Esophagus (tissue), 2 donors: ENCODE measurements at regions not wholly inside any gene's neighbourhood (a gene's known extent, or its start where the extent isn't known, plus 50 kb on each side); places are given as distances from the start of the nearest gene placed in this dataset.

Source experiments
- H3K27ac ChIP-seq, 2 donors: one replicate each; pipeline ENCODE4 v1.5.1; 2013; ENCODE audit warnings: low read depth in 2 of 2, mild to moderate bottlenecking in 2 of 2, inconsistent platforms in 1 of 2, low read length in 1 of 2, moderate library complexity in 1 of 2
- H3K27me3 ChIP-seq, 2 donors: one replicate each; pipeline ENCODE4 v1.6.1; 2013; ENCODE audit warnings: low read length in 2 of 2, control low read depth in 1 of 2, mild to moderate bottlenecking in 1 of 2; ENCODE audit not compliant: insufficient read depth in 2 of 2, control insufficient read depth in 1 of 2
- H3K36me3 ChIP-seq, 2 donors: one replicate each; pipeline ENCODE4 v1.6.1; 2013; ENCODE audit warnings: low read length in 1 of 2; ENCODE audit not compliant: control insufficient read depth in 2 of 2, insufficient read depth in 2 of 2
- H3K4me1 ChIP-seq, 2 donors: one replicate each; pipeline ENCODE4 v1.6.1; 2013; ENCODE audit warnings: low read length in 1 of 2; ENCODE audit not compliant: control insufficient read depth in 2 of 2, insufficient read depth in 2 of 2
- H3K4me3 ChIP-seq, 2 donors: one replicate each; pipeline ENCODE4 v1.5.1; 2013; ENCODE audit warnings: low read length in 2 of 2, mild to moderate bottlenecking in 2 of 2, low read depth in 1 of 2, moderate library complexity in 1 of 2
- H3K9me3 ChIP-seq, 2 donors: one replicate each; pipeline ENCODE4 v1.6.1; 2013; ENCODE audit warnings: mild to moderate bottlenecking in 2 of 2, low read depth in 1 of 2, low read length in 1 of 2, moderate library complexity in 1 of 2; ENCODE audit not compliant: control insufficient read depth in 2 of 2, insufficient read depth in 1 of 2
- WGBS, 2 donors: extraction: QIAGEN DNeasy Blood & Tissue Kit; methylation state at CpG; one replicate each; pipeline ENCODE4 v1.1.7; 2013; 5-methylcytosine and 5-hydroxymethylcytosine counted together
- donor health status: healthy with polysubstance abuse.
- donor health status: Bipolar disorder and iron deficiency.

DNA sequence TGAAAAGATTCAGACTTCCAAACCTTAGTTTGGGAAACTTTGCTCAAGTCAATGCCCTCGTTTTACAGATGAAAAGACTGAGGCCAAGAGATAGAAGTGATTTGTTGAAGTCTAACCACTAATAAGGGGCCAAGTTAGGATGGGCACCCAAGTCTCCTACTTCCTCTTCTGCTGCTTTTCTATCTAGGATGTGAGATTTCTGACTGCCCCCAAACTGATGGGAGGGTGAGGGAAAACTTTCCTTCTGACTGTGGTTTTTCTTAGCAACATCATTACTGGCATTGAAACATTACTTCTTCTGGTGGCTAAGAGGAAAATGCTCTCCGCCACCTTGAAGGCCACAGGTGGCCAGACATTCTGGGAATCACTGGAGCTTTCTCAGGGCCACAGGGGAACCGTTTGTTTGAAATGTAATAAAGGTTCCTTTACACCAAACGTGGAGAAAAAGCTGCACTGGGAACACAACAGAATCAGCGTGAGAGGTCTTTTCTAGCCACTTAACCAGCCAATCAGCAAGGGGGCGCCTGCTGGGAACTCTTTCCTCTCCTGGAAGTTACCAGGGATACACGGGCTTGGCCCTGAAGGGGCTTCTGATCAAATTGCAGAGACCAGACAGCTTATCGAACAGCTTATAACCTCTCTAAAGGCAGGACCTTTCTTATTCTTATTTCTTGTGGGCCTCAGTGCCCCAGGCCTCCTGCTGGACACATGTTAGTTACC, 115.9 kb upstream of the TEX13D start:
- Histone ChIP-seq H3K4me3 (no peak overlapping the region), H3K27me3 (no peaks in the 10 kb centered on the region), H3K9me3 (no peaks in the 10 kb centered on the region), H3K27ac (no peak overlapping the region), H3K4me1 (no peaks in the 10 kb centered on the region), H3K36me3 (no peaks in the 10 kb centered on the region)
- 59 to 80% methylated on average over 8 of the region's 8 CpGs for WGBS, 2 donors

DNA sequence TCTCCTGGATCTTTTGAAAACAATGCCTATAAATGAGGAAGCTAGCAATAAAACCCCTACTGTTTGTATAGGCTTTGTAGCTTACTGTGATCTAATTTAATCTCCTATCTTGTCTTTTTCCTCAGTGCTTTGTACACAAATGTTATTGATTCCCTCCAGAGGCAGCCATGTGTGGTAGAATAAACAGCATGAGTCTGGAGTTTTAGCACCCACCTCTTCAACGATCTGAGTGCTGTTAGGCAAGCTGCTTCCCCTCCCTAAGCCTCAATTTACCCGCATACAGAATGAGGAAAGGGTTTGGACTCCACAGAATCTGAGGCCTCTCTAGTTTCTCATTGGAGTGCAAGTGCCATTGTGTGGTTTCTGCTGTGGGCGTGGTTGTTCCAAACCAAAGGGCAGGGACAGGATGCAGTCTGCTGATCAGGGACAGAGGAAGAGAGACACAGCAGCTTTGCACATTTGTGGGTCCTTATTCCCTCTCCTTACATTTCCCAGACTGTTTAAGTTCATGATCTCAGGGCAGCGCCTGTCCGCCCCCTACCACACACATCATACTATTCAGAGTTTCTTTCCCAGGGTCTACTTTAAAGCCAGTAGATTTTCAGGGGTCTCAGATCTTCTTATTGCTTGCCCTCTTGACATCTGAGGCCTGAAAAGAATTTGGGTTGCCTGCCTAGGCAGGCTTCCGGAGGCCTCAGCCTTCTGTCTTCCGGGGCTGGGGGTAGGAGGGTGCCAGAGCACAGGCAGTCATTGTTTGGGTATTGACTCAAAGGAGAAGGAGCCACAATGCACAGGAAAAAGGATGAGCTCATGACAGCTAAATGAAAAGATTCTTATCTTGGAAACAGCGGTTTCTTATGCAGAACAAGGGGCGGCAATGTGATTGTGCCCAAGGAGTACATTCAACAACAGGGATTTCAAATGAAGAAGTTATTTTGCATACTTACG, 114.9 kb upstream of the TEX13D start:
- Histone ChIP-seq H3K27ac (no peak overlapping the region), H3K27me3 (no peaks in the 10 kb centered on the region), H3K4me1 (no peaks in the 10 kb centered on the region), H3K36me3 (no peaks in the 10 kb centered on the region), H3K9me3 (no peaks in the 10 kb centered on the region), H3K4me3 (no peak overlapping the region)
- WGBS, 2 donors = 45 to 64% methylated on average over 10 of the region's 10 CpGs

- no peaks in the 10 kb centered on the region for H3K9me3 ChIP-seq
- H3K27me3 ChIP-seq = no peaks in the 10 kb centered on the region
- H3K36me3 ChIP-seq = no peaks in the 10 kb centered on the region
- 66 to 73% methylated on average over 7 of the region's 7 CpGs for WGBS, 2 donors
- no peaks in the 10 kb centered on the region for H3K4me1 ChIP-seq
- H3K27ac ChIP-seq = no peak overlapping the region
- no peak overlapping the region for H3K4me3 ChIP-seq
These were observed 108.9 kb upstream of the TEX13D start for GRCh38 chrX:124223524-124223923.

GRCh38 chrX:124224528-124224927, 107.9 kb upstream of the TEX13D start:
- Histone ChIP-seq H3K9me3 (no peaks in the 10 kb centered on the region), H3K27me3 (no peaks in the 10 kb centered on the region), H3K4me3 (no peak overlapping the region), H3K4me1 (no peaks in the 10 kb centered on the region), H3K27ac (no peak overlapping the region), H3K36me3 (no peaks in the 10 kb centered on the region)
- WGBS, 2 donors = 85 to 97% methylated on average over 4 of the region's 4 CpGs

GRCh38 chrX:124226129-124226528, 106.3 kb upstream of the TEX13D start:
- Histone ChIP-seq H3K27ac (no peak overlapping the region), H3K4me3 (no peak overlapping the region), H3K36me3 (no peaks in the 10 kb centered on the region), H3K27me3 (no peaks in the 10 kb centered on the region), H3K4me1 (no peaks in the 10 kb centered on the region), H3K9me3 (no peaks in the 10 kb centered on the region)
- WGBS, 2 donors = 51 to 60% methylated on average over 2 of the region's 2 CpGs

DNA sequence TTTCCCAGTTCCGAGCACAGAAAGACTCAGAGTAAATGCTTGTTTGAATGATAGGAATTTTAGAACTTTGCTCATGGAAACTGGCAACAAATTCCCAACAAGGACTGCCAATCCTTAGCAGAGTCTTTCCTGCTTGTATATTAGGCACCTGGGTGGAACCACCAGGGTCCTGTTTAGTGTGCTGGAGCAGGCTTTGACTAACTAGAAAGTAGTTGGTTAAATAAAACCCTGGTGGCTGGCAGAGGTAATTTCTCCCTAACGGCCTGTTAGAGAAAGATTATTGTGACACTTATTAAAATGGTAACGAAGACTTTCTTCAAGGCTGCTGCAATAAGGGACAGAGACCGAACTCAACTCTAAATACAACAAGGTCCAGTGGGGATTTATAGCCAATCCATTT, 103.6 kb upstream of the TEX13D start:
- no peak overlapping the region for H3K4me3 ChIP-seq
- H3K27ac ChIP-seq = no peak overlapping the region
- no peaks in the 10 kb centered on the region for H3K9me3 ChIP-seq
- 72 to 83% methylated on average over 4 of the region's 4 CpGs for WGBS, 2 donors
- H3K27me3 ChIP-seq = no peaks in the 10 kb centered on the region
- H3K4me1 ChIP-seq = no peaks in the 10 kb centered on the region
- no peaks in the 10 kb centered on the region for H3K36me3 ChIP-seq

DNA sequence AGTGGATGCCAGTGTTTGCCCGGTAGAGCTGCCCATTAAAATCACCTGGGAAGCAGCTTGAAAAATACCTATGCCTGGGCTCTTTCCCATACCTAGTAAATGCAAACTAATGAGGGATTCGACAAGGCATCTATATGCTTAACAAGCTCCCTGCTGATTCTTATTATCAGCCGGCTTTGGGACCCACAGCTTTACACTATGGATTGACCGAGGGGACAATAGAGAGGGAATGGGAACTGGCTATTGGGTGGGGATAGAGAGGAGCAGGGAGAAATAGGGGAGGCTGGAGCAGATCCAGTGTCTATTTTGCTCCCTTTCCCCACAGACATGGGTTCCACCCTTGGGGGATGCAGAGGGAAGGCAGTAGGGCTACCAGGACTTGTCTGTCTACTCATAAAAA, 103.1 kb upstream of the TEX13D start:
- 74 to 95% methylated on average over 4 of the region's 4 CpGs for WGBS, 2 donors

DNA sequence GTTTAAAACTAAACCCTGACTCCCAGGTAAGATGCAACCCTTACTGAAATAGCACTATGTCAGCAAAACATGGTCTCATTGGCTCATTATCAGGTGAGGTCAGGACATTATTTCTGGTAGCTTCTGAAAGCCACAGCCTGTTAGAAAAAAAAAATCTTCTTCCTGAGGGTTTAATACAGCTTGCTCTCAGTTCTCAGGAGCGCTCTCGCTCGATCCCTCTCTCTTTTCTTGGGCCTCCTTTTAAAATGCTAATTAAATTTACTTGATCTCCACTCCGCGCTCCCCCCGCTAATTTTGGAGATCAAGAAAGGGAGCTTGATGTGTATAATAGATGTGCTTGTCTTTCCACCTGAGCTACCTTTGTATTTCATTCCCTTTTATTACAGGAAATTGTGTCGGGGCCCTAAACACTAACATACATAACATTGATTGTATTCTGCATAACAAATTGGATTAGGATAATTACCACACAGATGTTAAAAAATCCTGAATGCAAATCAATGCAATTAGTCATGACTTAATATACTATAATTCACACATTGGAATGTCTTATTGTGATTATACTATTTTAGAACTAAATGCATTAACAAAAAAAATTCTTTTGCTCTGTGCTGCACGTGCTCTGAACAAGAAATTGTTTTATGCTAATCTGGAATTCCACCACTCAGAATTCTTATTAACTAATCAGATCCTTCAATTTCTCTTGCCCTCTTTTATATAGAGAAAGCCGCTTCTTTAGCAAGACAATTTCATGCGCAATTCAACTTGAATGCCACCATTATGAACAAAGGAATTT, 101.6 kb upstream of the TEX13D start:
- Histone ChIP-seq H3K4me3 (no peak overlapping the region), H3K27ac (no peak overlapping the region), H3K27me3 (no peaks in the 10 kb centered on the region), H3K36me3 (no peaks in the 10 kb centered on the region), H3K4me1 (no peaks in the 10 kb centered on the region), H3K9me3 (no peaks in the 10 kb centered on the region)
- WGBS, 2 donors = 72 to 83% methylated on average over 10 of the region's 10 CpGs

More for the DNA sequence above, 103.1 kb upstream of the TEX13D start:
- Histone ChIP-seq H3K4me3 (no peak overlapping the region), H3K36me3 (no peaks in the 10 kb centered on the region), H3K9me3 (no peaks in the 10 kb centered on the region), H3K4me1 (no peaks in the 10 kb centered on the region), H3K27me3 (no peaks in the 10 kb centered on the region), H3K27ac (no peak overlapping the region)

- Histone ChIP-seq H3K36me3 (no peaks in the 10 kb centered on the region), H3K27ac (no peak overlapping the region), H3K9me3 (no peaks in the 10 kb centered on the region), H3K27me3 (no peaks in the 10 kb centered on the region), H3K4me1 (no peaks in the 10 kb centered on the region), H3K4me3 (no peak overlapping the region)
- WGBS, 2 donors = 58 to 75% methylated on average over 1 of the region's 1 CpG
These were observed 101.1 kb upstream of the TEX13D start for GRCh38 chrX:124231451-124231759.
